ENCODE measurements at regions not wholly inside any gene's neighbourhood (a gene's known extent, or its start where the extent isn't known, plus 50 kb on each side); places are given as distances from the start of the nearest gene placed in this dataset.

DNA sequence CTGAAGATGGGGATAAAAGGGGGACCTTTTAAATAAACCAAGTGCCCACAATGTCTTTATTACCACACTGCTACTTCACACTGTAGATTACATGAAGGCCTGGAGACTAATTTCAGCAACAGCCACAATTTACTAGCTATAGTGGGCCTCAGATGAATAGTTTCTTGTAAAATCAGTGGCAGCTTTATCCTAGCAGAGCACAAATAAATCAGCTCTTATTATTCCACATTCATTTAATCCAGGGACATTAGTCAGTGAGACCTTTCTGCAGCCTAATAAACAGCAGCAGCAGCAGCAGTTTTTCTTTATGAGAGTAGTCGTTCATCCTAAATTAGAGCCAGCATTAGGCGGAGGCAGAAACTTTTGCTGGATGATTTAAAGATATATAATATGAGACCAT lies 542.3 kb downstream of the PSAT1 start:
- Histone ChIP-seq H3K36me3 (no peaks in the 10 kb centered on the region), H3K27me3 (no peaks in the 10 kb centered on the region), H3K9me3 (peaks cover 4 to 7% (median 5%) of the 10 kb centered on the region in 4 donors), H3K27ac (no peak overlapping the region), H3K4me1 (no peaks in the 10 kb centered on the region), H3K4me3 (no peak overlapping the region)
- intact Hi-C loops (cut with DNase I; ENCODE audit: low total_unique reads): no loop called here
- TF ChIP-seq POLR2A (IDR thresholded peaks at IDR 0.05) (no peak), POLR2AphosphoS5 (IDR thresholded peaks at IDR 0.05) (no peak), EP300 (IDR thresholded peaks at IDR 0.05) (no peak), CTCF (IDR thresholded peaks at IDR 0.05) (no peak)
- no peak for DNase-seq
- 58 to 81% (median 70%) methylated on average over 2 of the region's 2 CpGs for WGBS, 5 donors

DNA sequence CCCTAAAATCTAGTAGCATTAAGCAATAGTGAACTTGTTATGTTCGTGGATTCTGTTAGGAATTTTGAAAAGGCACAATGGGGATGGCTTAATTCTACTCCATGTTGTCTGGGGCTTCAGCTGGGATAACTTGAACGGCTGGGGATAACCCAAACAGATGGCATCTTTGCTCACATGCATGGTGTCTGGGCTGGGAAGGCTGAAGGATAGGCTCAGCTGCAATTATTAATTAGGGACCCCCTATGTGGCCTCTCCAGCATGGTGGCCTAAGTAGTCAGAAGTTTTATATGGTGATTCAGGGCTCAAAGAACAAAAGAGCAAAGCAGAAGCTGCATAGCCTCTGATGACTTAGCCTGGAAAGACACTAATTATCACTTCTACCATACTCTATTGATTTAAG lies 551.1 kb downstream of the PSAT1 start:
- TF ChIP-seq EP300 (IDR thresholded peaks at IDR 0.05): no peak
- no peak for TF ChIP-seq POLR2AphosphoS5 (IDR thresholded peaks at IDR 0.05)
- TF ChIP-seq POLR2A (IDR thresholded peaks at IDR 0.05): no peak
- no peak for TF ChIP-seq CTCF (IDR thresholded peaks at IDR 0.05)
- Histone ChIP-seq H3K9me3 (peaks cover 2 to 19% (median 6%) of the 10 kb centered on the region in 4 donors), H3K27me3 (no peaks in the 10 kb centered on the region), H3K36me3 (no peaks in the 10 kb centered on the region), H3K27ac (no peak overlapping the region), H3K4me1 (no peaks in the 10 kb centered on the region), H3K4me3 (no peak overlapping the region)
- no peak for DNase-seq
- intact Hi-C loops (cut with DNase I; ENCODE audit: low total_unique reads): no loop called here
- 54 to 73% (median 65%) methylated on average over 2 of the region's 2 CpGs for WGBS, 5 donors

GRCh38 chr9:78856144-78856543 lies 559.2 kb downstream of the PSAT1 start:
- H3K9me3 ChIP-seq: no peaks in the 10 kb centered on the region
- H3K27ac ChIP-seq: no peak overlapping the region
- 76 to 90% (median 79%) methylated on average over 2 of the region's 2 CpGs for WGBS, 5 donors
- H3K4me3 ChIP-seq: no peak overlapping the region
- H3K36me3 ChIP-seq: no peaks in the 10 kb centered on the region
- intact Hi-C loops (cut with DNase I; ENCODE audit: low total_unique reads): no loop called here
- H3K4me1 ChIP-seq: no peaks in the 10 kb centered on the region
- DNase-seq: no peak
- no peak for TF ChIP-seq POLR2A (IDR thresholded peaks at IDR 0.05)
- no peak for TF ChIP-seq CTCF (IDR thresholded peaks at IDR 0.05)
- no peak for TF ChIP-seq EP300 (IDR thresholded peaks at IDR 0.05)
- H3K27me3 ChIP-seq: no peaks in the 10 kb centered on the region

GRCh38 chr9:78856781-78857180 lies 559.9 kb downstream of the PSAT1 start:
- no peaks in the 10 kb centered on the region for H3K27me3 ChIP-seq
- intact Hi-C loops (cut with DNase I; ENCODE audit: low total_unique reads): no loop called here
- no peaks in the 10 kb centered on the region for H3K36me3 ChIP-seq
- H3K4me3 ChIP-seq: no peak overlapping the region
- H3K27ac ChIP-seq: no peak overlapping the region
- TF ChIP-seq POLR2AphosphoS5 (IDR thresholded peaks at IDR 0.05): no peak
- no peak for TF ChIP-seq CTCF (IDR thresholded peaks at IDR 0.05)
- TF ChIP-seq EP300 (IDR thresholded peaks at IDR 0.05): no peak
- no peak for TF ChIP-seq POLR2A (IDR thresholded peaks at IDR 0.05)
- no peaks in the 10 kb centered on the region for H3K4me1 ChIP-seq
- no peak for DNase-seq
- 69 to 83% (median 74%) methylated on average over 8 of the region's 8 CpGs for WGBS, 5 donors
- no peaks in the 10 kb centered on the region for H3K9me3 ChIP-seq

All from stomach (tissue), 8 donors.